ENCODE measurements at regions not wholly inside any gene's neighbourhood (a gene's known extent, or its start where the extent isn't known, plus 50 kb on each side); places are given as distances from the start of the nearest gene placed in this dataset.

- intact Hi-C loops (cut with DNase I) = loop anchor here in 1 of 2 donors (1.0 kb wide), 1 partner anchor 114 kb away; no protein-coding TSS in a partner anchor
- no peak for DNase-seq (ENCODE audit: low spot score)
Measured at GRCh38 chr7:156003220-156004162, 191.2 kb upstream of the SHH start.

GRCh38 chr7:156002362-156003066 lies 190.3 kb upstream of the SHH start:
- DNase-seq (ENCODE audit: low spot score) = no peak
- intact Hi-C loops (cut with DNase I) = loop anchor here in 1 of 2 donors (1.0 kb wide), 1 partner anchor 113 kb away; no protein-coding TSS in a partner anchor

- no peak for DNase-seq (ENCODE audit: low spot score)
- intact Hi-C loops (cut with DNase I) = no loop called here
Measured at GRCh38 chr7:156001496-156002260, 189.4 kb upstream of the SHH start.

- no peak for DNase-seq (ENCODE audit: low spot score)
- intact Hi-C loops (cut with DNase I) = no loop called here
Measured at GRCh38 chr7:156000601-156001396, 188.5 kb upstream of the SHH start.

GRCh38 chr7:155999631-156000489 lies 187.6 kb upstream of the SHH start:
- intact Hi-C loops (cut with DNase I) = no loop called here

GRCh38 chr7:155998766-155999630 lies 186.7 kb upstream of the SHH start:
- intact Hi-C loops (cut with DNase I) = no loop called here
- no peak for DNase-seq (ENCODE audit: low spot score)

More at GRCh38 chr7:155999631-156000489, 187.6 kb upstream of the SHH start:
- no peak for DNase-seq (ENCODE audit: low spot score)

- peak; percentile 64 for DNase-seq (ENCODE audit: low spot score)
- intact Hi-C loops (cut with DNase I) = no loop called here
Measured at GRCh38 chr7:155998328-155998691, 186.0 kb upstream of the SHH start.

- intact Hi-C loops (cut with DNase I) = no loop called here
- DNase-seq (ENCODE audit: low spot score) = peak; percentile 64
Measured at GRCh38 chr7:155997431-155998327, 185.4 kb upstream of the SHH start.

- intact Hi-C loops (cut with DNase I) = no loop called here
- DNase-seq (ENCODE audit: low spot score) = no peak
Measured at GRCh38 chr7:155996718-155997280, 184.5 kb upstream of the SHH start.

GRCh38 chr7:155995183-155995612 lies 182.9 kb upstream of the SHH start:
- intact Hi-C loops (cut with DNase I) = no loop called here
- peak; percentile 62 for DNase-seq (ENCODE audit: low spot score)

- intact Hi-C loops (cut with DNase I) = no loop called here
- no peak for DNase-seq (ENCODE audit: low spot score)
Measured at GRCh38 chr7:155994279-155994811, 182.1 kb upstream of the SHH start.

GRCh38 chr7:155993420-155994278 lies 181.4 kb upstream of the SHH start:
- intact Hi-C loops (cut with DNase I) = no loop called here
- DNase-seq (ENCODE audit: low spot score) = peak; percentile 74

- intact Hi-C loops (cut with DNase I) = no loop called here
- no peak for DNase-seq (ENCODE audit: low spot score)
Measured at GRCh38 chr7:155992974-155993373, 180.7 kb upstream of the SHH start.

GRCh38 chr7:155992538-155992937 lies 180.3 kb upstream of the SHH start:
- no peak for DNase-seq (ENCODE audit: low spot score)
- intact Hi-C loops (cut with DNase I) = no loop called here

GRCh38 chr7:155992107-155992506 lies 179.8 kb upstream of the SHH start:
- intact Hi-C loops (cut with DNase I) = no loop called here

More at GRCh38 chr7:155992107-155992506, 179.8 kb upstream of the SHH start:
- DNase-seq (ENCODE audit: low spot score) = no peak

Measured in posterior vena cava (tissue), 2 donors.